22Rv1 (cell line): ENCODE measurements at regions not wholly inside any gene's neighbourhood (a gene's known extent, or its start where the extent isn't known, plus 50 kb on each side); places are given as distances from the start of the nearest gene placed in this dataset.

ENCODE experiments used
- ZFX ChIP-seq: fragments of 450-650 bp; IDR thresholded peaks from 2 replicates; pipeline ENCODE4 v1.6.1; 2017; ENCODE audit warnings: antibody characterized with exemption, borderline replicate concordance
- TF ChIP-seq, protein P1 (sequence below): fragments of 450-650 bp; IDR thresholded peaks from 2 replicates; pipeline ENCODE4 v1.5.1; 2017; ENCODE audit warnings: mild to moderate bottlenecking

DNA sequence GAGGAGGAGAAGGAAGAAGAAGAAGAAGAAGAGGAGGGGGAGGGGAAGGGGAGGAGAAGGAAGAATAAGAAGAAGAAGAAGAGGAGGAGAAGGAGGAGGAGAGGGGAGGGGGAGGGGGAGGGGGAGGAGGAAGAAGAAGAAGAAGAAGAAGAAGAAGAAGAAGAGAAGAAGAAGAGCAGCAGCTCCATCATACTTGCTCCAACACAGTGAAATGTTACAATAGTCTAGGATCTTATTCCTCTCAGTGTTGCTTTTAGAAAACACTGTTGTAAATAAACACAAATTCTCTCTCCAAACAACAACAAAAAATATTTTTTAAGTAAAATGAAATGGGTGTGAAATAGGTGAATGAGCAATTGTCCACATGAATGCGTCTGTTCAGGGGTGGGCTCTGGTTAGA, 126.6 kb upstream of the KCNJ16 start:
- TF ChIP-seq, protein P1, sequence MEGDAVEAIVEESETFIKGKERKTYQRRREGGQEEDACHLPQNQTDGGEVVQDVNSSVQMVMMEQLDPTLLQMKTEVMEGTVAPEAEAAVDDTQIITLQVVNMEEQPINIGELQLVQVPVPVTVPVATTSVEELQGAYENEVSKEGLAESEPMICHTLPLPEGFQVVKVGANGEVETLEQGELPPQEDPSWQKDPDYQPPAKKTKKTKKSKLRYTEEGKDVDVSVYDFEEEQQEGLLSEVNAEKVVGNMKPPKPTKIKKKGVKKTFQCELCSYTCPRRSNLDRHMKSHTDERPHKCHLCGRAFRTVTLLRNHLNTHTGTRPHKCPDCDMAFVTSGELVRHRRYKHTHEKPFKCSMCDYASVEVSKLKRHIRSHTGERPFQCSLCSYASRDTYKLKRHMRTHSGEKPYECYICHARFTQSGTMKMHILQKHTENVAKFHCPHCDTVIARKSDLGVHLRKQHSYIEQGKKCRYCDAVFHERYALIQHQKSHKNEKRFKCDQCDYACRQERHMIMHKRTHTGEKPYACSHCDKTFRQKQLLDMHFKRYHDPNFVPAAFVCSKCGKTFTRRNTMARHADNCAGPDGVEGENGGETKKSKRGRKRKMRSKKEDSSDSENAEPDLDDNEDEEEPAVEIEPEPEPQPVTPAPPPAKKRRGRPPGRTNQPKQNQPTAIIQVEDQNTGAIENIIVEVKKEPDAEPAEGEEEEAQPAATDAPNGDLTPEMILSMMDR = no peak
- no peak for TF ChIP-seq ZFX
